Endodermal cell (in vitro differentiated cells): ENCODE measurements at regions not wholly inside any gene's neighbourhood (a gene's known extent, or its start where the extent isn't known, plus 50 kb on each side); places are given as distances from the start of the nearest gene placed in this dataset.
A peak's percentile ranks its signal among the peaks of the same experiment; 100 is the strongest.

Experiments
- DNase-seq: peaks from one replicate; pipeline ENCODE4 v3.0.0-alpha.2; 2017
- H3K27ac ChIP-seq: 2 replicates; pipeline ENCODE4 v1.5.1; 2013; ENCODE audit warnings: mild to moderate bottlenecking, low read depth, low read length, moderate library complexity
- H3K27me3 ChIP-seq: 2 replicates; pipeline ENCODE4 v1.6.1; 2013; ENCODE audit warnings: mild to moderate bottlenecking, low read length, moderate library complexity; ENCODE audit not compliant: insufficient read depth, control insufficient read depth, poor library complexity, severe bottlenecking
- H3K36me3 ChIP-seq: 2 replicates; pipeline ENCODE4 v1.7.0; 2013; ENCODE audit warnings: mild to moderate bottlenecking, low read length, moderate library complexity; ENCODE audit not compliant: control insufficient read depth, insufficient read depth
- H3K4me1 ChIP-seq: one replicate; pipeline ENCODE4 v1.7.0; 2013; ENCODE audit warnings: low read length; ENCODE audit not compliant: control insufficient read depth, insufficient read depth
- H3K4me3 ChIP-seq: 2 replicates; pipeline ENCODE4 v1.5.1; 2013; ENCODE audit warnings: mild to moderate bottlenecking, low read length, moderate library complexity
- H3K9ac ChIP-seq: 2 replicates; pipeline ENCODE4 v1.6.1; 2013; ENCODE audit warnings: mild to moderate bottlenecking, low read length, moderate library complexity; ENCODE audit not compliant: poor library complexity, severe bottlenecking; ENCODE audit errors: extremely low read depth
- H3K9me3 ChIP-seq: 2 replicates; pipeline ENCODE4 v1.6.1; 2013; ENCODE audit warnings: mild to moderate bottlenecking, low read length, moderate library complexity; ENCODE audit not compliant: control insufficient read depth
- H3K27ac Mint-ChIP-seq: 2 replicates; pipeline ENCODE4 v1.8.0; 2020; ENCODE audit warnings: mixed read lengths
- H3K27me3 Mint-ChIP-seq: 2 replicates; pipeline ENCODE4 v1.8.0; 2021; ENCODE audit warnings: mild to moderate bottlenecking, mixed read lengths; ENCODE audit not compliant: insufficient read depth
- H3K36me3 Mint-ChIP-seq: 2 replicates; pipeline ENCODE4 v1.8.0; 2020; ENCODE audit warnings: low read depth, mixed read lengths
- H3K4me1 Mint-ChIP-seq: 2 replicates; pipeline ENCODE4 v1.8.0; 2020; ENCODE audit warnings: mixed read lengths
- H3K4me3 Mint-ChIP-seq: 2 replicates; pipeline ENCODE4 v1.8.0; 2020; ENCODE audit warnings: mild to moderate bottlenecking, moderate library complexity, mixed read lengths
- H3K9me3 Mint-ChIP-seq: 2 replicates; pipeline ENCODE4 v1.8.0; 2020; ENCODE audit warnings: mild to moderate bottlenecking, mixed read lengths
- WGBS, 2 experiments: methylation state at CpG; one replicate each; pipeline versions ENCODE4 v1.1.5 to v1.1.7; 2013; ENCODE audit warnings: missing lambda C conversion rate in 2 of 2, mixed read lengths in 1 of 2; ENCODE audit not compliant: insufficient coverage in 1 of 2, insufficient read length in 1 of 2; 5-methylcytosine and 5-hydroxymethylcytosine counted together
- TF ChIP-seq, protein P1 (sequence below): fragments of 200-600 bp; sonication (generic); conservative IDR thresholded peaks from 2 replicates; pipeline ENCODE4 v1.5.0; 2021; ENCODE audit warnings: antibody characterized with exemption, mild to moderate bottlenecking

DNA sequence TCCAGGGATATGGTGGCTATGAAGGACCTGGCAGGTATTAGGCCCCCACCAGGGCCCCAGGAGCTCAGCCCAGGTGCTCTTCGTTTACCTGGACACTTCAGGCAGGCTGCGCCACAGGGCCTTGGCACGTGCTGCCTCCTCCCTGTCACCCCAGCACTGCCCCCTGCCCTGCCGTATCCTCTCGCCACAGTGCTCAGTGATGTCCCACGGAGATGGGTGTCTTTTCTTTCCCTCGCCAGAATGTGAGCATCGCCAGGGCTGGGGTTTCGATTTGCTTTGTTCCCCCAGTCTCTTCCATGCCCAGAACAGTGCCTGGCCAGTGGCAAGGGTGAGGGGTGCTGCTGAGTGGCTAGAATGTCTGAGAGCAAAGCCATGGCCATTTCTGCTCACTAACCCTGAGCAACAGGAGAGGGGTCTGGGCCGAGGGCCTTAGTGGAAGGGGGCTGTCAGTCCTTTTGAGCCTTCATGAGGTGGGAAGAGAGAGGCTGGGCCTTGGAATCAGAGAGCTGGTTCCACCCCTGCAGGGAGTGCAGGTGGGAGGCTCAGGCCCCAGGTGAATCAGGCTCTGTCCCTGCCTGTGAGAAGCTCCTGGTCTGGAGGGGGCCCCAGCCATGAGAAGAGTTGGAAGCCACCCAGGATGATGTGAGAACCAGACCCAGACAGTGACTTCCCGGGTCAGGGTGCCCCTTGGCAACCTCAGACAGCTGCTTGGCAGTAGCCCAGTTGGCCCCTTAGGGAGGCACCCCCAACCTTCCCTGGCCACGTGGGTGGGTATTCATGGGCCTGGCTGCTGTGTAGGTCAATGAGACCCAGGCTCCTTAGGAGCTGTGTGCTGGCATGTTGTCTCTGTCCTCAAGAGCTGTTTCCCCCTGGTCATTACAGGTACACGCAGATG, 129.9 kb upstream of the HS6ST1 start:
- 94 to 95% methylated on average over 10 to 13 of the region's 13 CpGs for WGBS, 2 experiments
- Mint-ChIP-seq H3K27ac (no peak overlapping the region), H3K4me1 (no peaks in the 10 kb centered on the region), H3K27me3 (peaks cover 7% of the 10 kb centered on the region), H3K4me3 (no peak overlapping the region), H3K36me3 (no peaks in the 10 kb centered on the region), H3K9me3 (no peaks in the 10 kb centered on the region)
- H3K9ac ChIP-seq, result no peak overlapping the region
- H3K36me3 ChIP-seq, result no peaks in the 10 kb centered on the region
- H3K27me3 ChIP-seq, result no peaks in the 10 kb centered on the region
- peak; percentile 19 for DNase-seq
- TF ChIP-seq, protein P1, sequence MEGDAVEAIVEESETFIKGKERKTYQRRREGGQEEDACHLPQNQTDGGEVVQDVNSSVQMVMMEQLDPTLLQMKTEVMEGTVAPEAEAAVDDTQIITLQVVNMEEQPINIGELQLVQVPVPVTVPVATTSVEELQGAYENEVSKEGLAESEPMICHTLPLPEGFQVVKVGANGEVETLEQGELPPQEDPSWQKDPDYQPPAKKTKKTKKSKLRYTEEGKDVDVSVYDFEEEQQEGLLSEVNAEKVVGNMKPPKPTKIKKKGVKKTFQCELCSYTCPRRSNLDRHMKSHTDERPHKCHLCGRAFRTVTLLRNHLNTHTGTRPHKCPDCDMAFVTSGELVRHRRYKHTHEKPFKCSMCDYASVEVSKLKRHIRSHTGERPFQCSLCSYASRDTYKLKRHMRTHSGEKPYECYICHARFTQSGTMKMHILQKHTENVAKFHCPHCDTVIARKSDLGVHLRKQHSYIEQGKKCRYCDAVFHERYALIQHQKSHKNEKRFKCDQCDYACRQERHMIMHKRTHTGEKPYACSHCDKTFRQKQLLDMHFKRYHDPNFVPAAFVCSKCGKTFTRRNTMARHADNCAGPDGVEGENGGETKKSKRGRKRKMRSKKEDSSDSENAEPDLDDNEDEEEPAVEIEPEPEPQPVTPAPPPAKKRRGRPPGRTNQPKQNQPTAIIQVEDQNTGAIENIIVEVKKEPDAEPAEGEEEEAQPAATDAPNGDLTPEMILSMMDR, result no peak
- no peak overlapping the region for H3K4me3 ChIP-seq
- H3K9me3 ChIP-seq, result no peaks in the 10 kb centered on the region
- H3K27ac ChIP-seq, result no peak overlapping the region
- H3K4me1 ChIP-seq, result no peaks in the 10 kb centered on the region

DNA sequence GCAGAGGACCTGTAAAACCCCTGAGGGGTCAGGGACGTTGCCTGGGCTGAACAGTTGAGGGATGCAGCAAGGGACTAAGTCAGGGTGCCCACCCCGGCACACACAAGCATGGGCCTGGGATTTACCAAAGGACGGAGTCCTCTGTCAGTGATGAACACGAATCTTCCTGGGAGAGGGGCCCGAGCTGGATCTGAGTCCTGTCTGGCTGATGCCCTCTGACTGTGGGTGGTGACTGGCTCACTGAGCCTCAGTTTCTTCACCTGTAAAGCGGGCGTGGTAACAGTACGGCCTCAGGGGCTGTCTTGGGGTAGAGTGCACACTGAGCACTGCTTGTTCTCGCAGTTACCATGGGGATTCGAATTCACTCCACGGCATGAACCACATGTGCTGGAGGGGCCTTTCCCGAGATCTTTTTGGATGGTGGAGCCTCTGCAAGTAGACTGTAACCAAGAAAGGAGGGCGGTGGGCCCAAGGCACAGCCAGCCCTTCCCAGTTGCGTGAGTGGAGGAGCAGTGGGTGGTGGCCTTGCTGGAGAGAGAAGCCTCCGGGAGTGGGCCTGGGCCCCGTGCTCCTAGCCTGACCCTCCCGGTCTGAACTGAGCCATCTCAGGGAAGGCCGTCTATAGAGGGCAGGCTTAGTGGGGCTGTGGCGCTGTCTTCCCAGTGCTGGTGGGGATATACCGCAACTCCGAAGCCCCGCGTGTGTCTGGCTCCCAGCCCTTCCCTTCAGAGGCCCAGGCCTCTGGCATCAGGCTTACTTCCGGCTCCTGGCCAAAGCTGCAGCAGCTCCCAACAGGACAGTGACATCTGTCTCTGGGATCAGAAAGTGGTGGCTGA, 130.8 kb upstream of the HS6ST1 start:
- 88 to 92% methylated on average over 17 to 24 of the region's 24 CpGs for WGBS, 2 experiments
- Histone ChIP-seq H3K4me3 (no peak overlapping the region), H3K9ac (no peak overlapping the region), H3K9me3 (no peaks in the 10 kb centered on the region), H3K27me3 (no peaks in the 10 kb centered on the region), H3K36me3 (no peaks in the 10 kb centered on the region), H3K4me1 (no peaks in the 10 kb centered on the region), H3K27ac (no peak overlapping the region)
- Mint-ChIP-seq H3K4me1 (no peaks in the 10 kb centered on the region), H3K4me3 (no peak overlapping the region), H3K27ac (no peak overlapping the region), H3K36me3 (no peaks in the 10 kb centered on the region), H3K27me3 (peaks cover 9% of the 10 kb centered on the region), H3K9me3 (peaks cover 3% of the 10 kb centered on the region)
- TF ChIP-seq, protein P1, result no peak
- peak; percentile 49 for DNase-seq

DNA sequence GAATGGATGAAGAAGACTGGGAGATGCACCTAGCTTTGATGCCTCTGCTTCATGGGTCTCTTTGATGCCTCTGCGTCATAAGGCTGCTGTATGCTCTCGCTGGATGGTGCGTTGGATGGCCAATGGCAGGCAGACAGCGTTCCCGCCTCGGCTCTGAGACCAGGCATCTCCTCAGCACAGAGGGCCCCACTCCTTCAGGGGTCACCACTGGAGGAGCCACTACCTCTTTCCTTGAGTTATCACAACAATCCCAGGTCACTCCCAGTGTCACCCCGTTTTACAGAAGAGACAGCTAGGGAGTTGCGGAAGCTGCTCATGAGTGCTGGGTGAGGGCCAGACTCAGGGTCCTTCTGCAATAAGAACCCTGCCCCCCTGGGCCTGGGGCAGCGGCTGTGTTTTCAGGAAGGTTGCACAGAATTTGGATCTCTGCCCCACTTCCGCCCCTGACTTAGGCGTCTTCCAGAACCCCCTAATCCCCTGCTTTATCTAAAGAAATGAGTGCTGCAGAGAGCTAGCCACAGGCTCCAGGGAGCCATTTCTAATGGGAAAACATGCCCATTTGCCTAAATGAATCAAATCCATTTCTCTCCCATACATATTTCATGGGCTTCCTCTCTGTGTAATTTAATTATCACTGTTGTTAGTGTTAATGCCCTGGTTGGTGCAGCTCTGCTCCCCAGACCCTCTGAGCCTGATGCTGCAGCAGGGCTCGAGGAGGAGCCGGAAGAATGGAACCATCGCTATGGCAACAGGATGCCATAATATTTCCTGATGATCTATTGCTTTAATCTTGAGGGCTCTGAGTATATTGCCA, 131.8 kb upstream of the HS6ST1 start:
- Histone ChIP-seq H3K4me1 (no peaks in the 10 kb centered on the region), H3K27me3 (no peaks in the 10 kb centered on the region), H3K9ac (no peak overlapping the region), H3K27ac (no peak overlapping the region), H3K36me3 (no peaks in the 10 kb centered on the region), H3K9me3 (no peaks in the 10 kb centered on the region), H3K4me3 (no peak overlapping the region)
- no peaks in the 10 kb centered on the region for H3K4me1 Mint-ChIP-seq
- DNase-seq, result peak; percentile 28
- 96 to 97% methylated on average over 10 to 14 of the region's 14 CpGs for WGBS, 2 experiments
- H3K27ac Mint-ChIP-seq, result no peak overlapping the region
- TF ChIP-seq, protein P1, result no peak
- peaks cover 13% of the 10 kb centered on the region for H3K27me3 Mint-ChIP-seq
- H3K9me3 Mint-ChIP-seq, result peaks cover 10% of the 10 kb centered on the region
- no peak overlapping the region for H3K4me3 Mint-ChIP-seq
- H3K36me3 Mint-ChIP-seq, result no peaks in the 10 kb centered on the region
